Fibroblast of lung (primary cell): ENCODE measurements at regions not wholly inside any gene's neighbourhood (a gene's known extent, or its start where the extent isn't known, plus 50 kb on each side); places are given as distances from the start of the nearest gene placed in this dataset.

ENCODE experiments used
- CTCF ChIP-seq, 2 donors: IDR thresholded peaks in 1 of 2; conservative IDR thresholded peaks in 1 of 2; 1 replicate in 1 of 2; 2 replicates in 1 of 2; pipeline ENCODE4 v1.5.1; 2011 to 2012; ENCODE audit warnings: low read length in 2 of 2, control low read depth in 1 of 2, inconsistent platforms in 1 of 2, low read depth in 1 of 2, mild to moderate bottlenecking in 1 of 2
- EZH2 ChIP-seq: IDR thresholded peaks from 2 replicates; pipeline ENCODE4 v1.5.1; 2012; ENCODE audit warnings: low read length, control low read depth, mild to moderate bottlenecking; ENCODE audit errors: missing control alignments

- TF ChIP-seq CTCF (conservative IDR thresholded peaks at IDR 0.05 in 1 of 2, IDR thresholded peaks at IDR 0.05 in 1 of 2; ENCODE audit: low read depth in 1 of 2, low read length in 2 of 2), result no peak
- no peak for TF ChIP-seq EZH2
Observed at GRCh38 chr10:65710306-65710705, 1215.5 kb upstream of the LRRTM3 start.
